ENCODE measurements at regions not wholly inside any gene's neighbourhood (a gene's known extent, or its start where the extent isn't known, plus 50 kb on each side); places are given as distances from the start of the nearest gene placed in this dataset.
A peak's percentile ranks its signal among the peaks of the same experiment; 100 is the strongest.

GRCh38 chr19:28169168-28169887, 1043.6 kb downstream of the UQCRFS1 start (continued):
- TF ChIP-seq JAZF1 (CRISPR knock-in tag; IDR thresholded peaks at IDR 0.05), result no peak
- no peak for TF ChIP-seq SP1 (CRISPR knock-in tag; conservative IDR thresholded peaks at IDR 0.05)
- no peak for TF ChIP-seq FOXP1 (CRISPR knock-in tag; IDR thresholded peaks at IDR 0.05; ENCODE audit: borderline replicate concordance)
- no peak for TF ChIP-seq RORB (CRISPR knock-in tag; IDR thresholded peaks at IDR 0.05)
- TF ChIP-seq ETV6 (CRISPR knock-in tag; IDR thresholded peaks at IDR 0.05), result no peak; the same call in 1 of the 2 replicates

- ChIA-PET CTCF (interaction anchor here (0.8 to 2.8 kb wide), 7 partner anchors 17 to 710 kb away, joined by 3 to 9 read pairs (median 3); no protein-coding TSS in a partner anchor), POLR2A (interaction anchor here (0.9 kb wide), 1 partner anchor 69 kb away, joined by 3 read pairs; no protein-coding TSS in a partner anchor)
- TF ChIP-seq CREM (CRISPR knock-in tag; IDR thresholded peaks at IDR 0.05) (no peak), ZNF423 (CRISPR knock-in tag; IDR thresholded peaks at IDR 0.05) (0 out of 2 replicates have a peak, but pooled peaks have one; percentile 43), TEAD4 (CRISPR knock-in tag; IDR thresholded peaks at IDR 0.05) (no peak), USF2 (CRISPR knock-in tag; IDR thresholded peaks at IDR 0.05) (no peak)
- peak overlapping the region; percentile 99 for H3K27ac Mint-ChIP-seq
- H3K4me3 Mint-ChIP-seq, result no peak overlapping the region
- H3K4me1 Mint-ChIP-seq, result peaks cover 69% of the 10 kb centered on the region
- H3K36me3 Mint-ChIP-seq, result no peaks in the 10 kb centered on the region
- ATAC-seq, result peak; percentile 76
- H3K9me3 Mint-ChIP-seq, result peaks cover 13% of the 10 kb centered on the region
- peak; percentile 45 for DNase-seq (ENCODE audit: low spot score)
- no peaks in the 10 kb centered on the region for H3K27me3 Mint-ChIP-seq (ENCODE audit: low read depth)
Observed at GRCh38 chr19:28168557-28168956, 1044.4 kb downstream of the UQCRFS1 start.

GRCh38 chr19:28166025-28166424, 1046.9 kb downstream of the UQCRFS1 start:
- ChIA-PET POLR2A (no interaction called here), CTCF (interaction anchor here (1.5 kb wide), 1 partner anchor 51 kb away, joined by 3 read pairs; no protein-coding TSS in a partner anchor)
- peaks cover 7% of the 10 kb centered on the region for H3K9me3 Mint-ChIP-seq
- no peak overlapping the region for H3K27ac Mint-ChIP-seq
- H3K4me1 Mint-ChIP-seq, result peaks cover 60% of the 10 kb centered on the region
- TF ChIP-seq SP1 (CRISPR knock-in tag; conservative IDR thresholded peaks at IDR 0.05) (no peak), ZNF263 (CRISPR knock-in tag; IDR thresholded peaks at IDR 0.05; ENCODE audit: low read depth) (no peak), ZMAT4 (CRISPR knock-in tag; IDR thresholded peaks at IDR 0.05) (no peak), ZNF232 (CRISPR knock-in tag; IDR thresholded peaks at IDR 0.05) (no peak), ZSCAN18 (CRISPR knock-in tag; IDR thresholded peaks at IDR 0.05) (no peak), OVOL2 (CRISPR knock-in tag; IDR thresholded peaks at IDR 0.05; ENCODE audit: borderline replicate concordance) (no peak), ESRRA (CRISPR knock-in tag; IDR thresholded peaks at IDR 0.05; ENCODE audit: borderline replicate concordance) (no peak), IRF2 (CRISPR knock-in tag; IDR thresholded peaks at IDR 0.05; ENCODE audit: borderline replicate concordance, low read depth) (no peak), NFE2L1 (CRISPR knock-in tag; IDR thresholded peaks at IDR 0.05) (no peak), NR3C1 (CRISPR knock-in tag; conservative IDR thresholded peaks at IDR 0.05; ENCODE audit: low read depth) (no peak)
- ATAC-seq (no peak), DNase-seq (ENCODE audit: low spot score) (no peak)
- no peaks in the 10 kb centered on the region for H3K27me3 Mint-ChIP-seq (ENCODE audit: low read depth)
- no peak overlapping the region for H3K4me3 Mint-ChIP-seq
- peaks cover 2% of the 10 kb centered on the region; the same call in 1 of the 2 replicates for H3K36me3 Mint-ChIP-seq

GRCh38 chr19:28164214-28164613, 1048.7 kb downstream of the UQCRFS1 start:
- Mint-ChIP-seq H3K27ac (no peak overlapping the region), H3K27me3 (ENCODE audit: low read depth) (no peaks in the 10 kb centered on the region), H3K4me3 (no peak overlapping the region), H3K36me3 (peaks cover 7% of the 10 kb centered on the region; the same call in 1 of the 2 replicates), H3K9me3 (peaks cover 19% of the 10 kb centered on the region), H3K4me1 (peaks cover 42% of the 10 kb centered on the region)
- CTCF ChIA-PET, result interaction anchor here (1.5 kb wide), 1 partner anchor 53 kb away, joined by 3 read pairs; no protein-coding TSS in a partner anchor
- POLR2A ChIA-PET, result no interaction called here
- ATAC-seq, result no peak
- DNase-seq (ENCODE audit: low spot score), result no peak
- TF ChIP-seq CDX4 (CRISPR knock-in tag; IDR thresholded peaks at IDR 0.05; ENCODE audit: borderline replicate concordance) (no peak), E2F4 (CRISPR knock-in tag; IDR thresholded peaks at IDR 0.05; ENCODE audit: borderline replicate concordance, low read depth) (no peak), OVOL2 (CRISPR knock-in tag; IDR thresholded peaks at IDR 0.05; ENCODE audit: borderline replicate concordance) (no peak), SOX15 (CRISPR knock-in tag; IDR thresholded peaks at IDR 0.05) (no peak), AR (CRISPR knock-in tag; IDR thresholded peaks at IDR 0.05) (no peak), SMAD3 (CRISPR knock-in tag; IDR thresholded peaks at IDR 0.05; ENCODE audit: borderline replicate concordance) (no peak), ZNF121 (CRISPR knock-in tag; IDR thresholded peaks at IDR 0.05) (no peak)

Measured in WTC11 (cell line).